ENCODE measurements at regions not wholly inside any gene's neighbourhood (a gene's known extent, or its start where the extent isn't known, plus 50 kb on each side); places are given as distances from the start of the nearest gene placed in this dataset.

DNA sequence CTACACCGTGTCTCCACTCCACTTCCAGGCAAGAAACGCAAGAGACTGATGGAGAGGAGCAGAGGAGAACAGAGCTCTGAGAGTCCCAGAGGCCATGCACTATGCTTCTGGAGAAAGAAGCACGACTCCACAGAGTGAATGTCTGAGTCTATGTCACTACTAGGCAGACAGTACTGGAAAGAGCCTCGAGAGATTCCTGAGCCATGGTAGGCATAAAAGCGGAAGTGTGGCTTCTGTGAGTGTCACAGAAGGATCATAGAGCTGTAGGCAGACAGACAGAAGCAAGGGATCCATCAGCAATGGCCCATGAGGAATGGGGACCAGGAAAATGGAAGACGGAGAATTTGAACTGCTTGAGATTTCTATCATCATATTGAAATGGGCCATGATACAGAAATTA lies 542.6 kb downstream of the ZEB2 start:
- Histone ChIP-seq H3K27me3 (ENCODE audit: insufficient read depth, low read length) (no peaks in the 10 kb centered on the region), H3K4me1 (ENCODE audit: insufficient read depth, low read length) (no peaks in the 10 kb centered on the region), H4K8ac (replicated peaks; ENCODE audit: insufficient read length, low read depth, low read length) (no peak overlapping the region), H3K4ac (ENCODE audit: low read depth, low read length) (no peak overlapping the region), H3K9me3 (ENCODE audit: control insufficient read depth, low read depth, low read length) (no peaks in the 10 kb centered on the region), H3K23ac (ENCODE audit: insufficient read length, low read depth, low read length) (no peak overlapping the region), H2BK120ac (ENCODE audit: low read depth, low read length, poor library complexity, severe bottlenecking) (no peak overlapping the region), H3K9ac (ENCODE audit: extremely low read depth, insufficient read length, low read length) (no peak overlapping the region), H3K23me2 (ENCODE audit: insufficient read length, low read depth, low read length, poor library complexity, severe bottlenecking) (no peaks in the 10 kb centered on the region), H4K5ac (ENCODE audit: insufficient read length, low read depth, low read length) (no peak overlapping the region), H3K79me2 (ENCODE audit: insufficient read depth, low read length) (no peaks in the 10 kb centered on the region), H3K14ac (ENCODE audit: insufficient read depth, low read length) (no peak overlapping the region), H2BK20ac (ENCODE audit: low read depth, low read length, poor library complexity, severe bottlenecking) (no peak overlapping the region), H2BK15ac (ENCODE audit: low read depth, low read length) (no peak overlapping the region), H2BK5ac (ENCODE audit: insufficient read length, low read length) (no peak overlapping the region), H4K20me1 (ENCODE audit: control insufficient read depth, insufficient read depth, insufficient read length) (no peaks in the 10 kb centered on the region), H2AK5ac (ENCODE audit: insufficient read length, low read length) (no peak overlapping the region), H2AFZ (ENCODE audit: low read length) (no peak overlapping the region), H3K27ac (ENCODE audit: insufficient read length, low read depth, low read length) (no peak overlapping the region), H3K56ac (ENCODE audit: insufficient read length, low read depth, low read length) (no peak overlapping the region), H3K18ac (ENCODE audit: insufficient read length, low read depth, low read length) (no peak overlapping the region), H3K4me2 (ENCODE audit: insufficient read depth, insufficient read length, low read length) (no peak overlapping the region), H3K79me1 (ENCODE audit: insufficient read depth, low read depth, low read length, poor library complexity, severe bottlenecking) (no peaks in the 10 kb centered on the region), H2BK12ac (ENCODE audit: insufficient read length, low read depth, low read length) (no peak overlapping the region), H3T11ph (ENCODE audit: low read length) (no peak overlapping the region), H4K91ac (ENCODE audit: insufficient read length, low read depth, low read length) (no peak overlapping the region)
- WGBS (ENCODE audit: extremely low coverage, insufficient read length, low lambda C conversion rate): no CpG with 5 or more reads among the region's 6 CpGs
- H3K27ac Mint-ChIP-seq: no peak overlapping the region
- no peak overlapping the region for H3K4me3 Mint-ChIP-seq
- TF ChIP-seq, protein P1, sequence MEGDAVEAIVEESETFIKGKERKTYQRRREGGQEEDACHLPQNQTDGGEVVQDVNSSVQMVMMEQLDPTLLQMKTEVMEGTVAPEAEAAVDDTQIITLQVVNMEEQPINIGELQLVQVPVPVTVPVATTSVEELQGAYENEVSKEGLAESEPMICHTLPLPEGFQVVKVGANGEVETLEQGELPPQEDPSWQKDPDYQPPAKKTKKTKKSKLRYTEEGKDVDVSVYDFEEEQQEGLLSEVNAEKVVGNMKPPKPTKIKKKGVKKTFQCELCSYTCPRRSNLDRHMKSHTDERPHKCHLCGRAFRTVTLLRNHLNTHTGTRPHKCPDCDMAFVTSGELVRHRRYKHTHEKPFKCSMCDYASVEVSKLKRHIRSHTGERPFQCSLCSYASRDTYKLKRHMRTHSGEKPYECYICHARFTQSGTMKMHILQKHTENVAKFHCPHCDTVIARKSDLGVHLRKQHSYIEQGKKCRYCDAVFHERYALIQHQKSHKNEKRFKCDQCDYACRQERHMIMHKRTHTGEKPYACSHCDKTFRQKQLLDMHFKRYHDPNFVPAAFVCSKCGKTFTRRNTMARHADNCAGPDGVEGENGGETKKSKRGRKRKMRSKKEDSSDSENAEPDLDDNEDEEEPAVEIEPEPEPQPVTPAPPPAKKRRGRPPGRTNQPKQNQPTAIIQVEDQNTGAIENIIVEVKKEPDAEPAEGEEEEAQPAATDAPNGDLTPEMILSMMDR (conservative IDR thresholded peaks at IDR 0.05): no peak
- H3K36me3 Mint-ChIP-seq (ENCODE audit: insufficient read depth in 1 of 3, low read depth in 3 of 3): no peaks in the 10 kb centered on the region
- no peaks in the 10 kb centered on the region; a peak in 1 of 5 replicates for H3K9me3 Mint-ChIP-seq
- H3K27me3 Mint-ChIP-seq (ENCODE audit: low read depth): no peaks in the 10 kb centered on the region
- peaks cover 3% of the 10 kb centered on the region in 2 experiments for H3K4me1 Mint-ChIP-seq
- DNase-seq: no peak

Data from H9 (cell line).